ENCODE measurements at regions not wholly inside any gene's neighbourhood (a gene's known extent, or its start where the extent isn't known, plus 50 kb on each side); places are given as distances from the start of the nearest gene placed in this dataset.
"Not testable (repeated sequence)": the region's sequence is repeated elsewhere in the genome, so short reads cannot be mapped to it uniquely, and the experiment has no call there.

DNA sequence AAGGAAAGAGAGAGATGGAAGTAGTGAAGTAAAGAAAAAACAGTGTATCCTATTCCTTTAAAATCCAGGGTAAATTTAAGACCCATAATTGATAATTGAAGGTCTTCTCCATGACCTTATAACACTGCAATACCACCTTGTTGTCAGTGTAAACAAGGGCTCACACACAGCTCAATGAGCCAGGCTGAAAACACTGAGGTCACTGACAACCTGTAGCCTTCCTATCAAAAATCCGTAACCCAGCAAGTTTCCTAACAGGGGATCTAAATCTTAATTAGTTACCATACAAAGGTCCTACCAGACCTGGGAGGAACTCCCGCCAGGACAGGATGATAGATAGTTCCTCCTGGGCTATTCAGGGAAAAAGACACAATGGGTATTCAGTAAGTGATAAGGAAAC is 1677.1 kb downstream of the OLFM4 start:
- TF ChIP-seq, protein P1, sequence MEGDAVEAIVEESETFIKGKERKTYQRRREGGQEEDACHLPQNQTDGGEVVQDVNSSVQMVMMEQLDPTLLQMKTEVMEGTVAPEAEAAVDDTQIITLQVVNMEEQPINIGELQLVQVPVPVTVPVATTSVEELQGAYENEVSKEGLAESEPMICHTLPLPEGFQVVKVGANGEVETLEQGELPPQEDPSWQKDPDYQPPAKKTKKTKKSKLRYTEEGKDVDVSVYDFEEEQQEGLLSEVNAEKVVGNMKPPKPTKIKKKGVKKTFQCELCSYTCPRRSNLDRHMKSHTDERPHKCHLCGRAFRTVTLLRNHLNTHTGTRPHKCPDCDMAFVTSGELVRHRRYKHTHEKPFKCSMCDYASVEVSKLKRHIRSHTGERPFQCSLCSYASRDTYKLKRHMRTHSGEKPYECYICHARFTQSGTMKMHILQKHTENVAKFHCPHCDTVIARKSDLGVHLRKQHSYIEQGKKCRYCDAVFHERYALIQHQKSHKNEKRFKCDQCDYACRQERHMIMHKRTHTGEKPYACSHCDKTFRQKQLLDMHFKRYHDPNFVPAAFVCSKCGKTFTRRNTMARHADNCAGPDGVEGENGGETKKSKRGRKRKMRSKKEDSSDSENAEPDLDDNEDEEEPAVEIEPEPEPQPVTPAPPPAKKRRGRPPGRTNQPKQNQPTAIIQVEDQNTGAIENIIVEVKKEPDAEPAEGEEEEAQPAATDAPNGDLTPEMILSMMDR (IDR thresholded peaks at IDR 0.05; ENCODE audit: insufficient read depth, low read length, poor library complexity, severe bottlenecking): no peak
- H3K36me3 ChIP-seq (ENCODE audit: control insufficient read depth, insufficient read depth, low read length): no peaks in the 10 kb centered on the region
- no peak overlapping the region for H3K4me3 ChIP-seq (replicated peaks; ENCODE audit: low read depth, low read length)
- DNase-seq (ENCODE audit: extremely low read depth, insufficient read length): no peak
- no peaks in the 10 kb centered on the region for H3K27me3 ChIP-seq (replicated peaks; ENCODE audit: control insufficient read depth, insufficient read depth, low read length)

GRCh38 chr13:54706336-54706735 is 1677.7 kb downstream of the OLFM4 start:
- no peak for DNase-seq (ENCODE audit: extremely low read depth, insufficient read length)
- TF ChIP-seq, protein P1 (IDR thresholded peaks at IDR 0.05; ENCODE audit: insufficient read depth, low read length, poor library complexity, severe bottlenecking): no peak
- Histone ChIP-seq H3K27me3 (replicated peaks; ENCODE audit: control insufficient read depth, insufficient read depth, low read length) (no peaks in the 10 kb centered on the region), H3K36me3 (ENCODE audit: control insufficient read depth, insufficient read depth, low read length) (no peaks in the 10 kb centered on the region), H3K4me3 (replicated peaks; ENCODE audit: low read depth, low read length) (no peak overlapping the region)

GRCh38 chr13:54709546-54709945 is 1680.9 kb downstream of the OLFM4 start:
- Histone ChIP-seq H3K27me3 (replicated peaks; ENCODE audit: control insufficient read depth, insufficient read depth, low read length) (no peaks in the 10 kb centered on the region), H3K4me3 (replicated peaks; ENCODE audit: low read depth, low read length) (no peak overlapping the region), H3K36me3 (ENCODE audit: control insufficient read depth, insufficient read depth, low read length) (no peaks in the 10 kb centered on the region)
- TF ChIP-seq, protein P1 (IDR thresholded peaks at IDR 0.05; ENCODE audit: insufficient read depth, low read length, poor library complexity, severe bottlenecking): no peak
- DNase-seq (ENCODE audit: extremely low read depth, insufficient read length): no peak

DNA sequence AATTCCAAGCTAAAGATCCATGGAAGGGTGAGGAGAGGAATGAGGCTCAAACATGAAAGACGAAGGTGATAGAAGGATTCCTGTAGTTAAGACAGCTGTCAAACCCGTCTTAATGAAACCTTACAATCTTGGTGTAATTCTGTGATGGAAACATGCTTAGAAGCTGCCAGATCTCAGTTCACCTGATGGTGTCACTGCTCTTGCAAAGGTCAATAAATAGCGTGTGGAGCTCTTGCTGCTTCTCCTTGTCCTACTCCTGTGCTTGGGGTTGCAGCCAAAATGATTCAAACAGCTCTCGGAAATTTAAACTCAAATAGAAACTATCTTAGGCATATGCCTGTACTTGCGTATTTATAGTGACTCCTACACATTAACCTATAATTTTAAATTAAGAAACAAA is 1705.0 kb downstream of the OLFM4 start:
- Histone ChIP-seq H3K4me3 (replicated peaks; ENCODE audit: low read depth, low read length) (no peak overlapping the region), H3K36me3 (ENCODE audit: control insufficient read depth, insufficient read depth, low read length) (no peaks in the 10 kb centered on the region), H3K27me3 (replicated peaks; ENCODE audit: control insufficient read depth, insufficient read depth, low read length) (no peaks in the 10 kb centered on the region)
- TF ChIP-seq, protein P1 (IDR thresholded peaks at IDR 0.05; ENCODE audit: insufficient read depth, low read length, poor library complexity, severe bottlenecking): no peak
- no peak for DNase-seq (ENCODE audit: extremely low read depth, insufficient read length)

- DNase-seq (ENCODE audit: extremely low read depth, insufficient read length); H3K27me3 ChIP-seq (replicated peaks; ENCODE audit: control insufficient read depth, insufficient read depth, low read length); H3K36me3 ChIP-seq (ENCODE audit: control insufficient read depth, insufficient read depth, low read length); H3K4me3 ChIP-seq (replicated peaks; ENCODE audit: low read depth, low read length): not testable (repeated sequence)
These were observed 1708.6 kb downstream of the OLFM4 start for GRCh38 chr13:54737211-54737610.

- no peaks in the 10 kb centered on the region for H3K36me3 ChIP-seq (ENCODE audit: control insufficient read depth, insufficient read depth, low read length)
- no peak for DNase-seq (ENCODE audit: extremely low read depth, insufficient read length)
- H3K4me3 ChIP-seq (replicated peaks; ENCODE audit: low read depth, low read length): no peak overlapping the region
- no peaks in the 10 kb centered on the region for H3K27me3 ChIP-seq (replicated peaks; ENCODE audit: control insufficient read depth, insufficient read depth, low read length)
- TF ChIP-seq, protein P1 (IDR thresholded peaks at IDR 0.05; ENCODE audit: insufficient read depth, low read length, poor library complexity, severe bottlenecking): no peak
These were observed 1714.4 kb downstream of the OLFM4 start for GRCh38 chr13:54742984-54743383.

Measured in GM06990 (cell line).